Loucy (cell line): ENCODE measurements at regions not wholly inside any gene's neighbourhood (a gene's known extent, or its start where the extent isn't known, plus 50 kb on each side); places are given as distances from the start of the nearest gene placed in this dataset.

Experiments
- EZH2phosphoT487 ChIP-seq: fragments of 200-600 bp; IDR thresholded peaks from 2 replicates; pipeline ENCODE4 v1.6.1; 2018; ENCODE audit warnings: antibody characterized with exemption, mild to moderate bottlenecking, moderate library complexity, borderline replicate concordance
- TF ChIP-seq, protein P1 (sequence below): fragments of 200-600 bp; sonication (generic); conservative IDR thresholded peaks from 2 replicates; pipeline ENCODE4 v1.5.1; 2014; ENCODE audit warnings: mild to moderate bottlenecking, antibody characterized with exemption, low read length

DNA sequence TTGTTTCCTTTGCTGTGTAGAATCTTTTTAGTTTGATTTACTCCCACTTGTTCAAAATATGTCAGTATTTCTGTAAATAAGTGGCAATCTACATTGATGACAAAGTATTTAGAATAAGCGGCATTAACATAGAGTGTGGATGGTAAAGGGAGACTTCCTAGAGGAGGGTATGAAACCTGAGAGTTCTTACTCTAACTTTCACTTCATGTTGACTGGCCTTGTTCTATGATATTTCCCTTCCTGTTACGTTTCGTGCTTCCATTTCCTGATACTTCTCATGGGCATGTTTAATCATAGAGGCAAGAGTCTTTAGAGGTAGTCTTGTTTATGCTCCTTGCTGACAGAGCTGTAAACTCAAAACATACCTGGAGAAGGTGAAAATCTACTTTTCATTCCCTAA, 408.9 kb downstream of the GLUD2 start:
- TF ChIP-seq, protein P1, sequence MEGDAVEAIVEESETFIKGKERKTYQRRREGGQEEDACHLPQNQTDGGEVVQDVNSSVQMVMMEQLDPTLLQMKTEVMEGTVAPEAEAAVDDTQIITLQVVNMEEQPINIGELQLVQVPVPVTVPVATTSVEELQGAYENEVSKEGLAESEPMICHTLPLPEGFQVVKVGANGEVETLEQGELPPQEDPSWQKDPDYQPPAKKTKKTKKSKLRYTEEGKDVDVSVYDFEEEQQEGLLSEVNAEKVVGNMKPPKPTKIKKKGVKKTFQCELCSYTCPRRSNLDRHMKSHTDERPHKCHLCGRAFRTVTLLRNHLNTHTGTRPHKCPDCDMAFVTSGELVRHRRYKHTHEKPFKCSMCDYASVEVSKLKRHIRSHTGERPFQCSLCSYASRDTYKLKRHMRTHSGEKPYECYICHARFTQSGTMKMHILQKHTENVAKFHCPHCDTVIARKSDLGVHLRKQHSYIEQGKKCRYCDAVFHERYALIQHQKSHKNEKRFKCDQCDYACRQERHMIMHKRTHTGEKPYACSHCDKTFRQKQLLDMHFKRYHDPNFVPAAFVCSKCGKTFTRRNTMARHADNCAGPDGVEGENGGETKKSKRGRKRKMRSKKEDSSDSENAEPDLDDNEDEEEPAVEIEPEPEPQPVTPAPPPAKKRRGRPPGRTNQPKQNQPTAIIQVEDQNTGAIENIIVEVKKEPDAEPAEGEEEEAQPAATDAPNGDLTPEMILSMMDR, result no peak
- TF ChIP-seq EZH2phosphoT487, result no peak
